IMR-90 (cell line): ENCODE measurements at regions not wholly inside any gene's neighbourhood (a gene's known extent, or its start where the extent isn't known, plus 50 kb on each side); places are given as distances from the start of the nearest gene placed in this dataset.
A peak's percentile ranks its signal among the peaks of the same experiment; 100 is the strongest.

ENCODE experiments used
- ATAC-seq: fragments of 200-7000 bp; cut with Tn5 transposase; 2 replicates; pipeline ENCODE4 v1.9.1; 2020; ENCODE audit warnings: low read depth, mild to moderate bottlenecking, moderate library complexity
- BruUV-seq: library from RNA; stranded (reverse); fragments of 400-500 nt; replicated peaks from 2 replicates; lab custom pipeline; 2021; lab: Mats Ljungman, UMichigan
- CTCF ChIA-PET: fragments of 300-600 bp; formaldehyde crosslinking; extraction: SDS; loops from one replicate; lab custom pipeline; 2021; ENCODE audit warnings: antibody characterized with exemption; lab: Yijun Ruan, JAX
- POLR2A ChIA-PET: fragments of 300-600 bp; sonication (Branson Sonifier 250); formaldehyde crosslinking; loops from one replicate; lab custom pipeline; 2022; ENCODE audit warnings: antibody characterized with exemption; ENCODE audit not compliant: unreplicated experiment; lab: Charles Lee
- DNase-seq: peaks from one replicate; pipeline ENCODE4 v3.0.0; 2013
- H2AFZ ChIP-seq: replicated peaks from 2 replicates; pipeline ENCODE3; 2013; ENCODE audit warnings: low read length, mild to moderate bottlenecking; ENCODE audit not compliant: poor library complexity
- H2AK5ac ChIP-seq: 2 replicates; pipeline ENCODE4 v1.6.1; 2013; ENCODE audit warnings: low read depth, low read length, inconsistent platforms
- H2AK9ac ChIP-seq: replicated peaks from 2 replicates; pipeline ENCODE3; 2013; ENCODE audit warnings: mild to moderate bottlenecking, low read depth, low read length, moderate library complexity; ENCODE audit not compliant: poor library complexity
- H2BK120ac ChIP-seq: 2 replicates; pipeline ENCODE4 v1.6.1; 2013; ENCODE audit warnings: low read depth, low read length, inconsistent platforms
- H2BK15ac ChIP-seq: 3 replicates; pipeline ENCODE4 v1.6.1; 2013; ENCODE audit warnings: low read depth, low read length, inconsistent platforms
- H2BK20ac ChIP-seq: 2 replicates; pipeline ENCODE4 v1.6.1; 2013; ENCODE audit warnings: low read depth, mild to moderate bottlenecking, inconsistent platforms, low read length, moderate library complexity
- H2BK5ac ChIP-seq: 2 replicates; pipeline ENCODE4 v1.6.1; 2013; ENCODE audit warnings: mild to moderate bottlenecking, low read depth, low read length, inconsistent platforms; ENCODE audit not compliant: poor library complexity, severe bottlenecking
- H3K14ac ChIP-seq: replicated peaks from 2 replicates; pipeline ENCODE4 v1.6.1; 2013; ENCODE audit warnings: low read depth, low read length, inconsistent platforms
- H3K18ac ChIP-seq: 2 replicates; pipeline ENCODE4 v1.6.1; 2013; ENCODE audit warnings: low read depth, low read length, control low read depth
- H3K23ac ChIP-seq: 2 replicates; pipeline ENCODE4 v1.6.1; 2013; ENCODE audit warnings: low read depth, low read length, inconsistent platforms
- H3K27ac ChIP-seq: 2 replicates; pipeline ENCODE4 v1.5.1; 2013; ENCODE audit warnings: mild to moderate bottlenecking, control low read depth, low read length; ENCODE audit not compliant: insufficient read depth
- H3K27me3 ChIP-seq: 2 replicates; pipeline ENCODE4 v1.6.1; 2013; ENCODE audit warnings: low read length; ENCODE audit not compliant: control insufficient read depth, insufficient read depth
- H3K36me3 ChIP-seq: 2 replicates; pipeline ENCODE4 v1.6.1; 2013; ENCODE audit warnings: low read length, mixed read lengths; ENCODE audit not compliant: control insufficient read depth, insufficient read depth
- H3K4ac ChIP-seq: 2 replicates; pipeline ENCODE4 v1.6.1; 2013; ENCODE audit warnings: low read depth, low read length, inconsistent platforms
- H3K4me1 ChIP-seq: 2 replicates; pipeline ENCODE4 v1.6.1; 2013; ENCODE audit warnings: low read length, mixed read lengths; ENCODE audit not compliant: control insufficient read depth, insufficient read depth
- H3K4me2 ChIP-seq: 2 replicates; pipeline ENCODE4 v1.6.1; 2013; ENCODE audit warnings: low read depth, mild to moderate bottlenecking, control low read depth, low read length, moderate library complexity
- H3K4me3 ChIP-seq: 2 replicates; pipeline ENCODE4 v1.5.1; 2013; ENCODE audit warnings: low read depth, mild to moderate bottlenecking, control low read depth, low read length, moderate library complexity; ENCODE audit not compliant: insufficient read depth
- H3K56ac ChIP-seq: 2 replicates; pipeline ENCODE4 v1.6.1; 2013; ENCODE audit warnings: low read length, inconsistent platforms; ENCODE audit not compliant: insufficient read depth; ENCODE audit errors: extremely low read depth
- H3K79me1 ChIP-seq, 2 experiments: 2 replicates each; pipeline ENCODE4 v1.6.1; 2013; ENCODE audit warnings: low read length in 2 of 2, inconsistent platforms in 1 of 2, low read depth in 1 of 2
- H3K9ac ChIP-seq: 2 replicates; pipeline ENCODE4 v1.6.1; 2013; ENCODE audit warnings: low read depth, low read length, control low read depth
- H3K9me1 ChIP-seq: 2 replicates; pipeline ENCODE4 v1.6.1; 2013; ENCODE audit warnings: low read length, inconsistent platforms; ENCODE audit not compliant: insufficient read depth
- H3K9me3 ChIP-seq: 2 replicates; pipeline ENCODE4 v1.6.1; 2013; ENCODE audit warnings: low read length; ENCODE audit not compliant: control insufficient read depth, insufficient read depth
- H4K20me1 ChIP-seq: 2 replicates; pipeline ENCODE4 v1.6.1; 2013; ENCODE audit warnings: low read length, inconsistent platforms; ENCODE audit not compliant: insufficient read depth
- H4K5ac ChIP-seq: 2 replicates; pipeline ENCODE4 v1.6.1; 2013; ENCODE audit warnings: mild to moderate bottlenecking, low read depth, low read length, control low read depth
- H4K8ac ChIP-seq, 2 experiments: 2 replicates each; pipeline ENCODE4 v1.6.1; 2013; ENCODE audit warnings: low read depth in 2 of 2, low read length in 2 of 2, control low read depth in 1 of 2, inconsistent platforms in 1 of 2
- H4K91ac ChIP-seq: 2 replicates; pipeline ENCODE4 v1.6.1; 2013; ENCODE audit warnings: low read depth, low read length, inconsistent platforms; ENCODE audit not compliant: insufficient read depth
- CEBPB ChIP-seq: IDR thresholded peaks from 2 replicates; pipeline ENCODE4 v1.6.1; 2012; ENCODE audit warnings: low read depth, low read length, improper control_type of control experiment
- POLR2A ChIP-seq: IDR thresholded peaks from 2 replicates; pipeline ENCODE4 v1.6.1; 2012; ENCODE audit warnings: mild to moderate bottlenecking, low read depth, low read length
- WGBS, 2 experiments: methylation state at CpG; one replicate each; pipeline versions ENCODE4 v1.1.5 to v1.1.7; 2013; ENCODE audit warnings: missing lambda C conversion rate in 2 of 2; ENCODE audit not compliant: insufficient read length in 1 of 2; ENCODE audit errors: extremely low coverage in 2 of 2; 5-methylcytosine and 5-hydroxymethylcytosine counted together
- dilution Hi-C: fragments of 300-500 bp; cut with HindIII; formaldehyde crosslinking; loops from one replicate; pipeline ENCODE4 v1.14.3; 2018; ENCODE audit warnings: low sequenced_read_pairs; ENCODE audit not compliant: unreplicated experiment
- in situ Hi-C: fragments of 300-500 bp; cut with MboI; formaldehyde crosslinking; loops from 3 replicates; pipeline ENCODE4 v1.14.3; 2019; ENCODE audit warnings: low sequenced_read_pairs, inconsistent platforms, mixed read lengths
- intact Hi-C: fragments of 100-400 bp; cut with micrococcal nuclease; formaldehyde crosslinking; loops from 2 replicates; pipeline ENCODE4 v1.10.0; 2022

- H4K8ac ChIP-seq: no peak overlapping the region
- WGBS, 2 experiments: no CpG with 5 or more reads among the region's 2 CpGs
- no peak overlapping the region for H3K14ac ChIP-seq
- no peak overlapping the region for H3K4me2 ChIP-seq
- no peak overlapping the region for H2BK15ac ChIP-seq
- H2BK120ac ChIP-seq: no peak overlapping the region
- ATAC-seq (no peak), DNase-seq (peak; percentile 56)
- no TSS peak for BruUV-seq
- POLR2A ChIA-PET: no interaction called here
- in situ Hi-C loops: no loop called here
- peak; percentile 99 for TF ChIP-seq CEBPB
- TF ChIP-seq POLR2A: no peak
- no peak overlapping the region for H3K27ac ChIP-seq
- H2AFZ ChIP-seq: no peak overlapping the region
- H3K56ac ChIP-seq: no peak overlapping the region
- no peak overlapping the region for H4K91ac ChIP-seq
- H3K23ac ChIP-seq: no peak overlapping the region
- no peaks in the 10 kb centered on the region for H3K36me3 ChIP-seq
- H4K5ac ChIP-seq: no peak overlapping the region
- H3K9ac ChIP-seq: no peak overlapping the region
- no peaks in the 10 kb centered on the region for H3K79me1 ChIP-seq
- H2BK20ac ChIP-seq: no peak overlapping the region
- no peak overlapping the region for H2BK5ac ChIP-seq
- no peak overlapping the region; the same call in 1 of the 2 replicates for H3K4ac ChIP-seq
- H2AK5ac ChIP-seq: no peak overlapping the region
- intact Hi-C loops: no loop called here
- no peaks in the 10 kb centered on the region for H3K27me3 ChIP-seq
- H2AK9ac ChIP-seq: no peak overlapping the region
- H3K9me3 ChIP-seq: no peaks in the 10 kb centered on the region
- CTCF ChIA-PET: no interaction called here
- H3K9me1 ChIP-seq: no peaks in the 10 kb centered on the region
- H3K4me3 ChIP-seq: no peak overlapping the region
- H4K20me1 ChIP-seq: no peaks in the 10 kb centered on the region
- peaks cover 3% of the 10 kb centered on the region; the same call in 1 of the 2 replicates for H3K4me1 ChIP-seq
- dilution Hi-C loops: no loop called here
- no peak overlapping the region for H3K18ac ChIP-seq
Observed at GRCh38 chr1:101101360-101101759, 75.8 kb upstream of the DPH5 start.
